NCI-H2171 treated with DMSO at 0.1 percent for 48 hours (cell line): ENCODE measurements at regions not wholly inside any gene's neighbourhood (a gene's known extent, or its start where the extent isn't known, plus 50 kb on each side); places are given as distances from the start of the nearest gene placed in this dataset.
A peak's percentile ranks its signal among the peaks of the same experiment; 100 is the strongest.

ENCODE experiments used
- DNase-seq: peaks from one replicate; lab custom pipeline; 2025; lab: John Stamatoyannopoulos, UW

DNA sequence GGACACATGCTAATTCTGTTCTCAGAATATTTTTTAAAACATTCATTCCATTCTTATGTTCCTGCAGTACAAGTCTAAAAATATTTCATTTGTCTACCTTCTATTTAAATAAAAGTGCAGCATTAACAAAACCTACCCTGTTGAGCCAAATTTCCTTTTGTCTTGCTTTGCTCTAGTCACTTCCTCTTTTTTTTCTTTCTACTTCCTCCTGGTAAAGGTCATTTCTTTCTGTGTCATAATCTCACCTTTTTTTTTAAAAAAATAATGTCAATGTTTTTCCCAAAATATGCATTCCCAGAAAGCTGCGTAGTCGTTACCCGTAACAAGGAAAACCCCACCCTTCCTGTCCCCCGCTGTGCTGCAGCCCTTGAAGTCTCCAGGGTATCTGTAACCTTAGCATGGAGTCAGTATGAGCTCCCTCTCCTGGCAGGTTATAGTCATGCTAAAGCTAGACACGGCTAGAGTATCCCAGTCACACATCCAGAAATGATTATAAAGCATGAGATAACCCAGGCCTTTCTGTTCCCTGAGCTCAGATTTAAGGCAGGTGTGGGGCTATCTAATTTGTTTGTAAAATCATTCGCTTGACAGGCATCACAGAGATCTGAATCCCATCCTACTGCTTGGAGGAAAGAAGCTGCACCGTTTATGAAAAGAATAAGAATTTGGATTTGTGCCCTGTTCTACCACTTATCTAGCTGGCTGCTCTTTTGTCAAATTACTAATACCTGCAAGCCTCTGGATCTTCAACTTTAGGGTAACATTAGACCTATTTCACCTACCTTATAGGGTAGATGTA, 51.1 kb upstream of the EED start:
- peak; percentile 100 for DNase-seq

DNA sequence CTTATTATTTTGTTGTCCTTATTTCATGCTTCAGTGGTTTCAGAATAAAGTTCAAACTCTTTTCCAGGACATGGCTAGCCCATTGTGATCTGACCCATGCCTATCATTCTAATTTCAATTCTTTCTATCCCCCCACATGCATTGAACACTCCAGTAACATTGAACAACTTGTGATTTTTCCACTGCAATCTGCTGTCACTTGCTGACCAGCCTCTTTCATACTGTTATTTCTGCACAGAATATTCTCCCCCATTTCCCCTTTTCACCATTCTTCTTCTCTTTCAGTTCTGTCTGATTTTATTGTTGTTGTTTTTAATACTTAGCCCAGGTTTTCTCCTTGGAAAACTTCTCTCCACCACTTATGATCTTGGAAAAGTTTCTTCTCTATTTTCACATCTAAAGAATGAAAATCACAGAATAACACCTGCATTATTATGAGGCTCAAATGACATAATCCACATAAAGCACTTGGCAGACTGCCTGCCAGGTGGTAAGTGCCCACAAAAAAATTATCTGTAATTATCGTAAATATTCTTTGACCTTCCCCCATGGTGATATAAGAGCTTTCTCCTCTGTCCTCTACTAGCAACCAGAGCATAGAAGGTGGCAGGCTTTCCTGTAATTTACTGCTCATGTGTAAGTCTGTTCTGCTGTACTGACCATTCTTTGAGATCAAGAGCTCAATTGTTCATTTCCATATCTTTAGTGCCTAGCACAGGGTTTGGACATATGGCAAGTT, 51.9 kb upstream of the EED start:
- DNase-seq, result peak; percentile 95

DNA sequence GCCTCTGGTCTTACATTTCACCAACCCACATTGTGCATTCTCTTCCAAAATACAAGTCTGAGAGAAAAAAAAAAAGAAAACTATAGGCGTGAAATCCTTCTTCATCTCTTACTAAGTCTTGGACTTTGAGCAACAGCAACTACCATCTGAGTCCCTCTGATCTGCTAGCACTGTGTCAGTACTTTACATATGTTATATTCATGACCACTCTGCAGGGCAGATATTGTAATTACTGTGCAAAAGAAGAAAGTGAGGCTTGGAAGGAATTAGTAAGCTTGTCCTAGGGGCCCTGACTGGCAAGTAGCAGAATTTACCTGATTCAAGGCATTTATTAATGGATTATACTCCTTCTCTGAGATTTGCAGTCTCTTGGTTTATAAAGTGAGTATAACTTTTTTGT, 52.7 kb upstream of the EED start:
- no peak for DNase-seq

DNA sequence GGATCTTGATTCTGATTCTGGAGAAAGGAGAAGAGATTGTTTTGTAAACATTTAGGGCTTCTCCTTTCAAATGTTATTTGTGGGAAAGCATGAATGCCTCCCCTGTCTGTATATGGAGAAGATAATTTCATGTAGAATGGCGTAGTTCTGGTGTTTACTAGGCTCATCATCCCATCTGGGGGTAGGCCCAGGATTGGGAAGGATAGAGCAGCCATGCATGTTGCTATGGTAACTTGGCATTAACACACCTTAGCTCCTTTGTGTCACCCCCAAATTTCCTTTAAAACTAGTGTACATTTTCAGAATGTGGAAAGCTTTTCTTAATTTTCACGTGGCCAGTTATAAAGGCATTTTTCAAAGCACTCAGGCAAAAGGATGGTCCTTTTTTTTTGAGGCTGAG, 57.5 kb upstream of the EED start:
- no peak for DNase-seq

DNA sequence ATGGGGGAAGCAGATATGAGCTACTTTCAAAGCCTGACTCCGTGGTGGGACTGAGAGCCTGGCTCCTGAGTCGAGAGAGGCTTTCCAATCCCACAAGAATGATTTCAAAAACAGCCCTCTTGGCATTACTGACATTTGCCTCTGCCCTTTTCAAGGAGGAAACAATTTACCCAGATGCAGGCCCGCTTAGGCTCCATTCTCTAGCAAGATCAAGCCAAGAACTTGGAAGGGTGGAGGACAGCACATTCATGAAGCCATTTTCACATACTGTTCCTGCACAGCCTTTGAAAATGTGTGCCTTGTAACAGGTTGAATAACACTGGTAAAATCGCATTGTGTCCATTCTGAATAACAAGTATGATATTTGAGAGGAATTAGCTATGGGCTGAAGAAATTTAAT, 58.2 kb upstream of the EED start:
- DNase-seq, result no peak

DNA sequence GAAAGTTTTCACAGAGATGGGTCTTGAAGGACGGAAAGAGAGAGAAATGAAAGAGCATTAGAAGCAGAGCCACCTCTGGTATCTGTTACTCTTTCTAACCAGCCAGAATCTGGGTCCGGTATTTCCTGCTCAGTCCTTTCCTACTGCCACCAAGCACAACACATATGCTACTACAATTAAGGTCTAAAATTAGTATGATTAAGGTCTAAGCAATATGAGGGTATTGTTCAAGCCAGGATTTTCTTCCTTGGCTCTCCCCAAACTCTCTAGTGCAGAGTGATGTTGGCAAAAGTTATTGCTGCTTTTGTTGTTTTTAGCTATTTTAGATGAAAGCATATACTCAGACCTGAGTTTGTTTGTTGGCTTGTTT, 59.2 kb upstream of the EED start:
- DNase-seq, result no peak

DNA sequence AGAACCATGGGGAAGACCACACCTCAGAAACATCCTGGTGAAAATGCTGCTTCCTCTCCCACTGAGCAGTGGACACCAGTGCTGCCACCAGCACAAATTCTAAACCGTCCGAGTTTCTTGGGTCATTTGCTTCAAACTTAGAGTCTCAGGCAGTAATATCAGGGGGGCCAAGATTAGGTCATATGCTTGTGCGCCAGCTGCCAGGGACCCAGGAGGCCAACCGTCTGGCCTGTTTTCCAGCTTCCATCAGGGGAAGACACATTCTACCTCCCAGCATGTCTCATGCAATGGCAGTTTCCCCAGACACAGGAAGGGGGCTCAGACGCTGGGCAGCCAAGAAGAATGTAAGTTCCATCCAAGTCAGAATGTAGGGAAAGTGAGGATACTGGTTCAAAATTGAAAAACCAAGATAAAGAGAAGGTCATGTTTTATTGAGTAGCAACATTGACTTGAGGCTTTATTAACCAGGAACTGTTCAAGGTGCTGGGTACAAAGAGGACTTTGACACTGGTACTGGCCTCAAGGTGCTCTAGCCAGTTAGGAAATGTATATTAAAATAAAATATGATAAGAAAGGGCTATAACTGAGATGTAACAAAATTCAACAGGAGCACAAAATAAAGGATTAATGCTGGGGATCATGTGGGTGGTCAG, 59.7 kb upstream of the EED start:
- no peak for DNase-seq

DNA sequence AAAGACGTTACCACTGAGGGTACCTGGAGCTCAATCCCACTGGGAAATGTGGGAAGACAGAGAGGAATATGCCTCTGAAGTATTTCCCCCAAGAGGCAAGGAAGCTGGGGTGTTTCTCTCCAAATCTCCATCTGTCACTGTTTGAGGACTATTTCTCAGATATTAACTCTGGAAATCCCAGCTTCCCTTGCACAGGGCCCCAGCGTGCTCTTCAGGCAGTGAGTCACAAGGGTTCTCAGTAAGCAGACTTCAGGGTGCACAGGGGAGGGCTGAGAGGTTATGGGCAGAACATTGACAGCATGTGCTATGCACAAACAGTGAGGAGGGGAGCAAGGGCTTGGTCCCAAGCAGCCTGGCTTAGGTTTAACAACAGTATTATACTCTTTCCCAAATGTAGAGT, 60.9 kb upstream of the EED start:
- DNase-seq, result peak; percentile 100

DNA sequence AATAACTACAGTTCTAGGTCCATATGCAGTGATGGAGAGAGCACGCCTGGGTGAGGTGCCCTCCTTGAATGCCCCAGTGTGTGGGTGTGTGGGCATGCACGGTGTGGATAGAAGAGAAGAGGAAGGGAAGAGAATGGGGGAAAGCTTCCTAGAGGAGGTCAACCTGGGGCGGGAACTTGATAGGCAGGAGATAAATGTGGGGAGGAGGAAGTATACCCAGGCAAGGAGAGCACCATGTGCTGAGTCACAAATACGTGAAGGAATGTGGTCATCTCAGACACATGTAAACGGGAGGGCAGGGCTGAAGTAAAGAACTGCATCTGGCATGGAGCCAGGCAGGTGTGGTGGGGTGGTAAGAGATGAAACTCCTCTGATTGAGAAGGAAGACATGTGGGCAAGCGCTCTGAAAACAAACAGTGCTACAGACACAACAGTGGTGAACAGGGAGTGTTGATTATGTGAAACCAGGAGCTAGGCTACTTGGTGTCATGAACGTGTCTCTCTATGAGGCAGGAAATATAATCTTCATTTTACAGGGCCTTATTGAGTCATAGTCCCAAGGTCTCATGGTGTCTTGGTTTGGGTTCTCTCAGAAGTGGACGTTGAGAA, 61.5 kb upstream of the EED start:
- peak; percentile 92 for DNase-seq

DNA sequence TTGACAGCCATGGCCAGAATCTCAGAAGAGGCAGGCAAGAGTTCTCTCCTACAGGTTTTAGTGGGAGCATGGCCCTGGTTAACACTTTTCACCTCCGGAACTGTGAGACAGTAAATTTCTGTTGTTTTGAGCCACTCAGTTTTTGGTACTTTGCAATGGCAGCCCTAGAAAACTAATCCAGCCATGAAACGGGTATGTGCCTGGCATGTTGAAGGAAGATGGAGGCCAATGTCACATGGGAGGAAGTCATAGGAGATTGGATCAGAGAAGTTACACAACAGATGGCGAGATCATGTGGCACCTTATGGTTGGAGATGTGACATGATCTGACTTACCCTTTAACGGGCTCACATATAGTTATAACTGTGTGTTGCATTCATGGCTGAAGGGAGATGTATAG, 63.2 kb upstream of the EED start:
- DNase-seq, result peak; percentile 99

DNA sequence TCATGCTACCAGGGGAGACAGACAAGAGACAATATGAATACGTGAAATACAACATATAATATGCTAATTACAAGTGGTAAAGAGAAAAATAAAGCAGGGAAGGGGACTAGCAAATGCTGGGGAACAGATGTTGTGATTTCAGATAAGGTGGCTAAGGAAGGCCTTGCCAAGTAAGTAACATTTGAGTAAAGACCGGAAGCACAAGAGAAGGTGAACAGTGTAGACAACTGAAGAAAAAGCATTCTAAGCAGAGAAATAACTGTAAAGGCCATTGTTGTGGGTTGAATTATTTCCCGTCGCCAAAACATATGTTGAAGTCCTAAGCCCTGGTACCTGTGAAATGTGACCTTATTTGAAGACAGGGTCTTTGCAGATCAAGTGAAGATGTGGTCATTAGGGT, 63.7 kb upstream of the EED start:
- peak; percentile 74 for DNase-seq

DNA sequence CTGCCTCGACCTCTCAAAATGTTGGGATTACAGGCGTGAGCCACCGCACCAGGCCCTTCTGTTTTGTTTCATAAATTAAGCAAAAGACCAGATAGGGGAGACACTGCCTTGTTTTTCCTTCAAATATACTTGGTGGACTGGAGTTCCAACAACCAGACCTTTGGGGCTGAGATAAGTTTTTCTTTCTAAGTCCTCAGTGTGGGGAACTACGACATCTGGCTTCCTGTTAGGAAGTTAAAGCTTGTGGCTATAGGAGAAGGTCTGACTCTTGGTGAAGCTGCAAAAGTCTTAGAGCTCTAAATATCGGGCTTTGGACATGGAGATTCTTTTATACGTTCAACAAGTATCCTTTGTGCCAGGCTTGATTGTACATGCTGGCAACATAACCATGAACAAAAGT, 64.1 kb upstream of the EED start:
- DNase-seq, result no peak

DNA sequence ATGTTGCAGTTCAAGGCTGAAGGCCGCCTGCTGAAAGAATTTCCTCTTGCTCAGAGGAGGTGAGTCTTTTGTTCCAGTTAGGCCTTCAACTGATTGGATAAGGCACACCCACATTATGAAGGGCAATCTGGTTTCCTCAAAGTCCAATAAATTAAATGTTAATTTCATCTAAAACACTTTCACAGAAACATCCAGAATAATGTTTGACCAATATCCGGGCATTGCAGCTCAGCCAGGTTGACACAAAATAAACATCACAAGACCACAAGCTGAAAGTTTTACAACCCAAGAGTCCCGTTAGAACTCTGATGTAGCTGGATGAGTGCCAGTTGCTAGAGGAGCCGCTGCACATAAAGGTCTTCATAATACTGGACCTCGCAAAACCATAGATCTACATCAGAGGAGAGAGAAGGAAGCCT, 64.9 kb upstream of the EED start:
- DNase-seq, result no peak

DNA sequence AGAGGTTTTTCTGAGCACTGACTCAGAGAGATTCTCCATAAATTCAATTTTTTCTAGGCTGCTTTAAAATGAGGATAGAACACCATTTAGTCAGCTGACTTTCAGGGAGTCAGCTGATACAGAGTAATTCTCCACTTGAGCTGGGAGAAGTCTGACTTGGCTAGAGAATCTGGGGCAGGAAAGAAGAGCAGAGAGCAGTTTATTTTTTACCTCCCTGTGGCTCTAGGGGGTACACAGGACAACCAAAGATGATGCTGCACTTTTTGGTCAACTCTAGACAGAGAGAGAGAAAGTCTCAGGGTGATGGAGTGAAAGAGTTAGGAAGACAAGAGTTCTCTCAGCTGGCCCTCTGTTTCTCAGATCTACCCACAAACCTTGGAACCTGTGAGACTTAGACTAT, 67.3 kb upstream of the EED start:
- no peak for DNase-seq

DNA sequence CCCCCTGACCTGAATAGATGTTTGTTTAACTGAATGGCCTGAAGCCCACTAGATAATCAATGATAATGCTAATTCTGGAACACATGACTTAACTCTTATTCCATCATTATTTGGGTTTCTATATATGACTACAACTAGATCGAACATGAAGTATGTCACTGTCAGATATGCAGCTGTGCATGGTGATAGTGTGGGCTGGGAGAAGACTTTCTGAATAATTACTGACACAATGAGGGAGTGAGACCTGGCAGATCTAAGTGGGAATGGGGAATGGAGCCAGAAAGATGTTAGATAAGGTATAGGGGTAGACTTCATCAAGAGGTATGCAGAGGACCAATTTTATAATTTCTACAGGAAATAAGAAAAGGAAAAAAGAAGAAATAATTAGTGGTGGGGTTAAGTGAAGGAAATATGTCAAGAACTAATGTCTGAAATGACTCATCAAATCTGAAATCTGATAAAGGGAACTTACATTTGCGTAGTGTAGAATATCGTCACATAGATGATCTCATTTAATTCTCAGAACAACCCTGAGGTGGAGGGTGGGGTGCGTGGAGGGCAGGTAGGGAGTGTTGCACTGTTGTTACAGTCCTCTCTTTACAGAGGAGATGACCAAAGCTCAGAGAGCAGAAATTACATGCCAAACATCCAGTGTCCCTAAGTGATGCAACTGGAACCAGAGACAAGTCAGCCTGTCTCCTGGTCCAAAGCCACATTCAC, 68.2 kb upstream of the EED start:
- no peak for DNase-seq

DNA sequence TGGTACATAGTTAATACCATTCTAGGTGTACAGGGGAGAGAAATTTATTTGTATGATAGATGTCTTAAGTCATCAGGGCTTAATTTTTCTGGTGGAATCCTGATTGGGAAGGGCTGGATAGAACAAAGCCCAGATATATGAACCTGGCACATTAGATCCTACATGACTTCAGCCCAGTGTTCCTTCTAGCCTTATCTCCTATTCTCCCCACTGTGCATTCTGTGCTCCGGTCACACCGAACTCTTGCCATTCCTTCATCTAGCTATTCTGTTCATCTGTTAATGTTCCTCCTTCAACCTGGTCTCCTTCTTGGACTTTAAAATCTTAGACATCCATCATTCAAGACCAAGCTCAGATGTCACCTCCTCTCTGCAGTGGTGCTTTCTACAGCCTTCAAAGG, 68.9 kb upstream of the EED start:
- no peak for DNase-seq

DNA sequence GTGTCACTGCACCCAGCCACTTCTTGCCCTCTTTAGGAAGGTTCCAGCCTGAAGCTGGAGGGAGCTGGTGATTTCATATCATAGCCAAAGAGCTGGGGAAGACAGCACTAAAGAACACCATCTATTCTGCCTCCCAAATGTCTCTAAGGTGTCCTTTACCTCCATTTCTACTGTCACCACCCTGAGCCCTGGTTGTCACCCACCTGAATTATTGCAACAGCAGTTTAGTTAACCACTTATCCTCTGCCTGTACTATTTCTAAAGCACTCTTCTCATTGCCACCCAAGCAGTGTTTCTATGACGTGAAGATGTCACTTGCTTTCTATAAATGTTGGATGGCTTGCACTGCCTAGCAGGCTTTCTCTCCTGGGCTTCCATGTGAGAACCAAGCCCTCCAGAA, 69.4 kb upstream of the EED start:
- no peak for DNase-seq

DNA sequence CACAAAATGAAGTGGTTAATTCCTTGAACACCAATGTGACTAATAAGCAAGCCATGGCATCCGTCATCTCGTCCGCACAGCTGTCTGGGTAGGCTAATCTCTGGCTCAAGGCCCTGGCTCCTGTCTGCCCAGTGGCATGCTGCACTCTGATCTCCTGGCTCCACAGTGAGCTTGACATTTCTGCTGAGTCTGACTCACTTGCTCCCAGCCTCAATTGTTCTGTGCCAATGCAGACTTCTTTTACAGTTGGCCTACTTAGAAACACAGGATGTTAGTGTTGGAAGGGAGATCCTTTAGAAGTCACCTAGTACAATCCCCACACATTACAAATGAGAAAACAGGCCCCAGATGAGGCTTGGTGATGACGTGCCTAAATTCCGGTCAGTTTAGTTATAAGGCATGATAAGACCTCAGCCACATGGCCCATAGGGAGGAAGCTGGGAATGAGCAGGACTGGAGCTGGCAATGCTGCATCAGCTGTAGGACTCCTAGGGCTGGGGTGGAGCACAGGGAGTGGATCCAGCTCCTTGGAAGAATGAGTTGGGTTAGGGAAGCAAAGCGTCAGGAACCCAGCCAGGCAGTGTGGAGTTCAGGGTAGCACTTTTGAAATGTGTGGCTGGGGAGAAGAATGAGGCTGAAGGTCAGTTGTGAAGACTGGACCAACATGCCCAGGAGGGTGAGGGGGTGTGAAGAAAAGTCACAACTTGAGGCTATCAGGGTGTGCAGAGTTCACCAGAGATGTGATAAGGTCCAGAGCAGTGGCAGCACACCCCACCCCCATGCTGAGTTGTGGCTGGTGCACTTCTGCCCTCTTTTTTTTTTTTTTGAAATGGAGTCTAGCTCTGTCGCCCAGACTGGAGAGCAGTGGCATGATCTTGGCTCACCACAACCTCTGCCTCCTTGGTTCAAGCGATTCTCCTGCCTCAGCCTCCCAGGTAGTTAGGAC, 70.2 kb upstream of the EED start:
- no peak for DNase-seq

DNA sequence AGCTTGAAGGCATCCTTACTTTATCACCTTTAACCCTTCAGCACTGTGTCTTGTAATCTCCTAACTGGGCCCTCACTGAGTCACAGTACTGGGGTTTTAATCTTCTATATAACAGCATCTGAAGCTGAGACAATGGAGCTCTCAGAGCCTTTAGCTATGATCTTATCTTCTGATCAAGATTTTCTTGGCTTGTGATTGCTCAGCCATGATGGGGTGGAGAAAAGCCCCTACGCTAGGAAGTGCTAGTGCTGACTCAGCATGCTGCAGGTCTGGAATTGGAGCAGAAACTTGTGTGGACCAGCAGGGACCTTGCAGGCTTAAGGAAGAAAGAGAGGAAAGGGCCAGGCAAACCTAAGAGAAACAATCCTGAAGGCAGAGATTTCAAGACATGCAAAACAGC, 71.7 kb upstream of the EED start:
- no peak for DNase-seq

DNA sequence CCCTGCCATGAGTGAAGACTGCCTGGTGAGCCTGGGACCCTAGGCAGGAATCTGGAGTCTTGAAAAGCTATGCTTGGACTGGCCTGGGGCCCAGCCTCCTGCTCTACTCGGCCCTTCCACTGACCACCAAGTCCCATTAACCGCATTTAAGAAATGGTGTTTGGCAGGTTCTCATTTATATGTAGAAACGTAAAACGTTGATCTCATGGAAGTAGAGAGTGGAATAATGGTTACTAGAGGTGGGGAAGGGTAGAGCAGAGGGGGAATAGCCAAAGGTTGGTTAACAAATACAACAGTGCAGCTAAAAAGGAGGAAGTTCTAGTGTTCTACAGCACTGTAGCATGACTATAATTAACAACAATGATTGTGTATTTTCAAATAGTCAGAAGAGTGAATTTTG, 72.9 kb upstream of the EED start:
- DNase-seq, result no peak
